Spleen (tissue), 11 donors: ENCODE measurements at regions not wholly inside any gene's neighbourhood (a gene's known extent, or its start where the extent isn't known, plus 50 kb on each side); places are given as distances from the start of the nearest gene placed in this dataset.

Source experiments
- DNase-seq: peaks from one replicate; pipeline ENCODE4 v3.0.0-alpha.2; 2020
- H3K27ac ChIP-seq, 8 donors: fragments of 200-600 bp; sonication (generic) in 7 of 8; 1 replicate in 4 of 8; 2 replicates in 4 of 8; pipeline versions ENCODE4 v1.5.0 to v1.8.0; 2016 to 2021; ENCODE audit warnings: inconsistent platforms in 4 of 8, mild to moderate bottlenecking in 4 of 8, moderate library complexity in 1 of 8
- H3K27me3 ChIP-seq, 7 donors: fragments of 200-600 bp; sonication (generic) in 6 of 7; replicated peaks in 1 of 7; 1 replicate in 4 of 7; 2 replicates in 3 of 7; pipeline versions ENCODE4 v1.5.0 to v1.8.0; 2016 to 2021; ENCODE audit warnings: inconsistent platforms in 3 of 7, mild to moderate bottlenecking in 1 of 7
- H3K36me3 ChIP-seq, 6 donors: fragments of 200-600 bp; sonication (generic) in 5 of 6; 1 replicate in 4 of 6; 2 replicates in 2 of 6; pipeline versions ENCODE4 v1.5.0 to v1.8.0; 2016 to 2021; ENCODE audit warnings: inconsistent platforms in 2 of 6
- H3K4me1 ChIP-seq, 6 donors: fragments of 200-600 bp; sonication (generic) in 5 of 6; 1 replicate in 3 of 6; 2 replicates in 3 of 6; pipeline versions ENCODE4 v1.5.0 to v1.8.0; 2016 to 2021; ENCODE audit warnings: inconsistent platforms in 3 of 6
- H3K4me3 ChIP-seq, 8 donors: fragments of 200-600 bp; sonication (generic) in 7 of 8; 1 replicate in 4 of 8; 2 replicates in 4 of 8; pipeline versions ENCODE4 v1.5.0 to v1.8.0; 2016 to 2021; ENCODE audit warnings: inconsistent platforms in 4 of 8, mild to moderate bottlenecking in 4 of 8, moderate library complexity in 2 of 8
- H3K9me3 ChIP-seq, 8 donors: fragments of 200-600 bp; sonication (generic) in 7 of 8; 1 replicate in 4 of 8; 2 replicates in 4 of 8; pipeline versions ENCODE4 v1.5.0 to v1.8.0; 2016 to 2021; ENCODE audit warnings: inconsistent platforms in 4 of 8
- POLR2A ChIP-seq, 3 donors: fragments of 450-650 bp; IDR thresholded peaks; one replicate each; pipeline ENCODE4 v1.5.1; 2017; ENCODE audit warnings: antibody characterized with exemption in 3 of 3, mild to moderate bottlenecking in 1 of 3
- POLR2AphosphoS5 ChIP-seq, 3 donors: sonication (generic); formaldehyde crosslinking; IDR thresholded peaks; one replicate each; pipeline ENCODE4 v1.5.1; 2017; ENCODE audit warnings: antibody characterized with exemption in 3 of 3
- WGBS, 5 donors: extraction: QIAGEN DNeasy Blood & Tissue Kit in 3 of 5; methylation state at CpG; one replicate each; pipeline versions ENCODE4 v1.1.5 to v1.1.7; 2013 to 2018; 5-methylcytosine and 5-hydroxymethylcytosine counted together
- intact Hi-C: fragments of 100-400 bp; cut with DNase I; formaldehyde crosslinking; loops from one replicate; pipeline ENCODE4 v1.15.0; 2023; ENCODE audit warnings: low total_unique reads
- TF ChIP-seq, protein P1 (sequence below), 11 experiments: fragments of 200-600 bp in 7 of 11; fragments of 450-650 bp in 4 of 11; sonication (generic) in 4 of 11; IDR thresholded peaks in 8 of 11; conservative IDR thresholded peaks in 3 of 11; 1 replicate in 7 of 11; 2 replicates in 4 of 11; pipeline versions ENCODE4 v1.4.0 to v1.8.0; 2016 to 2021; ENCODE audit warnings: antibody characterized with exemption in 11 of 11, inconsistent platforms in 4 of 11, mild to moderate bottlenecking in 1 of 11
- donor health status: healthy with polysubstance abuse.
- donor health status: DM: no; HTN: no; CAD: no; lungs with moderate emphysema.
- donor health status: DM: no; HTN: no; CAD: no.
- donor health status: Bipolar disorder and iron deficiency.
- donor health status: healthy.
- donor health status: DM: no; HTN: no; CAD: no.
- donor health status: DM: yes; HTN: yes; CAD: no.

DNA sequence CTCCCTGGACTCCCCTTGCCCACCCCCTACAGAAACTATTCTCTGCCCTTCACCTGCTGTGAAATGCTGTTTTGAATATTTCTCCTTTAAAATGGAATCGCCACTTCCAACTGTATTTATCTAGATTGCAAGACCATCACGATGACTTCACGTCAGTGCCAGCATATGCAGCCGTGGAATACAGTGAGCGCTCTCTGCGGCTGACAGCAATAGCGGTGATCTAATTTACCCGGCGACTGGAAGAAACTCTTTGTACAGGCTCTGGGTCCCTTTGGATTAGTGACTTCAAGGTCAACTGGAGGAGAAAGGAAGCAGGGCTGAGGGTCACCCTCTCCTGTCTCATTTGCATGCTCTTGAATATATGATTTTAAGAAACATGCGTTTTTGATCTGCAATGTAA, 192.0 kb downstream of the IRX1 start:
- TF ChIP-seq POLR2AphosphoS5 (IDR thresholded peaks at IDR 0.05): no peak
- TF ChIP-seq, protein P1, sequence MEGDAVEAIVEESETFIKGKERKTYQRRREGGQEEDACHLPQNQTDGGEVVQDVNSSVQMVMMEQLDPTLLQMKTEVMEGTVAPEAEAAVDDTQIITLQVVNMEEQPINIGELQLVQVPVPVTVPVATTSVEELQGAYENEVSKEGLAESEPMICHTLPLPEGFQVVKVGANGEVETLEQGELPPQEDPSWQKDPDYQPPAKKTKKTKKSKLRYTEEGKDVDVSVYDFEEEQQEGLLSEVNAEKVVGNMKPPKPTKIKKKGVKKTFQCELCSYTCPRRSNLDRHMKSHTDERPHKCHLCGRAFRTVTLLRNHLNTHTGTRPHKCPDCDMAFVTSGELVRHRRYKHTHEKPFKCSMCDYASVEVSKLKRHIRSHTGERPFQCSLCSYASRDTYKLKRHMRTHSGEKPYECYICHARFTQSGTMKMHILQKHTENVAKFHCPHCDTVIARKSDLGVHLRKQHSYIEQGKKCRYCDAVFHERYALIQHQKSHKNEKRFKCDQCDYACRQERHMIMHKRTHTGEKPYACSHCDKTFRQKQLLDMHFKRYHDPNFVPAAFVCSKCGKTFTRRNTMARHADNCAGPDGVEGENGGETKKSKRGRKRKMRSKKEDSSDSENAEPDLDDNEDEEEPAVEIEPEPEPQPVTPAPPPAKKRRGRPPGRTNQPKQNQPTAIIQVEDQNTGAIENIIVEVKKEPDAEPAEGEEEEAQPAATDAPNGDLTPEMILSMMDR (IDR thresholded peaks at IDR 0.05 in 8 of 11, conservative IDR thresholded peaks at IDR 0.05 in 3 of 11): no peak
- TF ChIP-seq POLR2A (IDR thresholded peaks at IDR 0.05): no peak
- H3K36me3 ChIP-seq: no peaks in the 10 kb centered on the region
- no peak for DNase-seq
- intact Hi-C loops: no loop called here
- H3K4me1 ChIP-seq: no peaks in the 10 kb centered on the region
- no peak overlapping the region for H3K27ac ChIP-seq
- WGBS, 5 donors: 35 to 53% (median 36%) methylated on average over 10 of the region's 10 CpGs
- H3K9me3 ChIP-seq: peaks cover 0 to 35% (median 2%) of the 10 kb centered on the region in 8 donors
- H3K4me3 ChIP-seq: no peak overlapping the region
- H3K27me3 ChIP-seq: peaks cover 0 to 18% (median 0%) of the 10 kb centered on the region in 7 donors

DNA sequence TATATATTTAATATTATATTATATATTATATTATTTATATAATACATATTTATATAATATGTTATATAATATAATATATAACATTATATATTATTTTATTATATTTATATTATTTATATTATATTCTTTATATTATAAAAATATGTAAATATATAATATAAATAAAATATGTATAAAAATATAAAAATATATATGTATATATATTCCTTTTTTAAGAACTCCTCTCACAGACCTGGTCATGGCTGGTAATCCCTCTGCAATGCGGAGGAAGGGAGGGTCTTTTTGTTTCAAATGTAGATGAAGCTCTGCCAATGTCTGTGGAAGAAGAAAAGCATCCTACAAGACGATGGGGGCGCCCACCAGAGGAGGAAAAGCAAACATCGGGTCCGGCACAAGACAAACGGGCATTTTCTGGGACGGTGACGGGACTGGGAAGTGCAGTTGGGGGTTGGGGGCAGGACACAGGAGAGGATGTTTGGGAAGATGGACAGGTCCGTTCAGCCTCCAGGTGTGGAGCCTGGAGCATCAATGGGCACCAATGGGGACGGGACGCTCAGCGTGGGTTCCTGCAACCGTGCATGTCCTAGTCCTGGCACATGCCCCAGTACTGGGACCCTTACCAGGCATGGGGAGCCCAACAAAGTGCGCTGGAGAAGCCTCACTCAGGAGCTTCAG, 194.0 kb downstream of the IRX1 start:
- Histone ChIP-seq H3K36me3 (no peaks in the 10 kb centered on the region), H3K4me1 (no peaks in the 10 kb centered on the region), H3K27ac (no peak overlapping the region), H3K27me3 (peaks cover 0 to 18% (median 0%) of the 10 kb centered on the region in 7 donors), H3K4me3 (no peak overlapping the region), H3K9me3 (peaks cover 0 to 28% (median 3%) of the 10 kb centered on the region in 8 donors)
- no peak for DNase-seq
- intact Hi-C loops: no loop called here
- TF ChIP-seq POLR2AphosphoS5 (IDR thresholded peaks at IDR 0.05): no peak
- TF ChIP-seq, protein P1 (IDR thresholded peaks at IDR 0.05 in 8 of 11, conservative IDR thresholded peaks at IDR 0.05 in 3 of 11): no peak
- WGBS, 5 donors: 69 to 78% (median 72%) methylated on average over 14 of the region's 14 CpGs

DNA sequence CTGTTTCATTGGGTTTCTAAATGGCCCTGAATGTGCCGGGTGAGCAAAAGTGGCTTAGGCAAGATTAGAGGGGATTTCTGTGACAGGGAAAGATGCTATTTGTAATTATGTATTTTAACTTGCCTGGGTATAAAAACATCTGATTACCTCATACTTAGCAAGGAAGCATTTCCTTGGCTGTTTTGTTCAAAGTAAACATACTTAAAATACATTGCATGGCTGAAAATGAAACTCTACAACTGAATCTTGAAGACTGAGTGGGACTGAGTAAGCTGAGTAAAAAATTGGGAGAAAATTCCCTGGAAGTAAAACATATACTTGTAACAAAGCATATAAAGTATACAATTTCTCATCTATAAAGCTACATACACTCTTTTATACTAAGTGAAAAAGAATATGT, 197.5 kb downstream of the IRX1 start:
- TF ChIP-seq, protein P1 (IDR thresholded peaks at IDR 0.05 in 8 of 11, conservative IDR thresholded peaks at IDR 0.05 in 3 of 11): no peak
- TF ChIP-seq POLR2AphosphoS5 (IDR thresholded peaks at IDR 0.05) (no peak), POLR2A (IDR thresholded peaks at IDR 0.05) (no peak)
- H3K4me1 ChIP-seq: no peaks in the 10 kb centered on the region
- intact Hi-C loops: no loop called here
- H3K36me3 ChIP-seq: no peaks in the 10 kb centered on the region
- H3K9me3 ChIP-seq: peaks cover 0 to 12% (median 0%) of the 10 kb centered on the region in 8 donors
- DNase-seq: no peak
- H3K4me3 ChIP-seq: no peak overlapping the region
- H3K27ac ChIP-seq: no peak overlapping the region
- peaks cover 0 to 11% (median 0%) of the 10 kb centered on the region in 7 donors for H3K27me3 ChIP-seq
- WGBS, 5 donors: 84 to 95% (median 85%) methylated on average over 1 of the region's 1 CpG

DNA sequence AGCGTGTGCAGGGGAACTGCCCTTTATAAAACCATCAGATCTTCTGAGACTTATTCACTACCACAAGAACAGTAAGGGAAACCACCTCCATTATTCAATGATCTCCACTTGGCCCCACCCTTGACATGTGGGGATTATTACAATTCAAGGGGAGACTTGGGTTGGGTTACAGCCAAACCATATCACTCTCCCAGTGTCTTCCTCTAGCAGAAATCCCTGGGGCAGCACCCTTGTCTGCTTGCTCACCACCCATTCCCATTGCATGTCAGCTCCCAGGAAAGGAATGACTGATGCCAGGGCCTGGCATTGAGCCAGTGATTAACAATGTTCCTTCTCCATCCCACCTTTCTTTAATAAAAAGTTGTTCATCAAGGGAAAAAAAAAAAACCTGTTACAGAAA, 199.0 kb downstream of the IRX1 start:
- no peak for DNase-seq
- Histone ChIP-seq H3K36me3 (no peaks in the 10 kb centered on the region), H3K27ac (no peak overlapping the region), H3K9me3 (peaks cover 0 to 17% (median 0%) of the 10 kb centered on the region in 8 donors), H3K4me1 (no peaks in the 10 kb centered on the region), H3K4me3 (no peak overlapping the region), H3K27me3 (peaks cover 0 to 8% (median 0%) of the 10 kb centered on the region in 7 donors)
- intact Hi-C loops: no loop called here
- WGBS, 5 donors: 88 to 93% (median 89%) methylated on average over 1 of the region's 1 CpG
- no peak for TF ChIP-seq POLR2AphosphoS5 (IDR thresholded peaks at IDR 0.05)
- TF ChIP-seq, protein P1 (IDR thresholded peaks at IDR 0.05 in 8 of 11, conservative IDR thresholded peaks at IDR 0.05 in 3 of 11): no peak
- no peak for TF ChIP-seq POLR2A (IDR thresholded peaks at IDR 0.05)
